ENCODE measurements at regions not wholly inside any gene's neighbourhood (a gene's known extent, or its start where the extent isn't known, plus 50 kb on each side); places are given as distances from the start of the nearest gene placed in this dataset.

GRCh38 chr20:59398537-59399205, 98.3 kb downstream of the EDN3 start:
- 0% methylated on average over 10 of the region's 12 CpGs for WGBS (ENCODE audit: insufficient coverage, low coverage, missing lambda C conversion rate)
- Histone ChIP-seq H3K79me2 (ENCODE audit: control insufficient read depth, insufficient read depth, low read length) (no peaks in the 10 kb centered on the region), H4K20me1 (replicated peaks; ENCODE audit: control insufficient read depth, insufficient read depth, low read length) (peaks cover 6% of the 10 kb centered on the region; the same call in 1 of the 2 replicates), H3K27ac (ENCODE audit: extremely low read depth, low read depth, low read length) (no peak overlapping the region), H3K36me3 (ENCODE audit: control insufficient read depth, insufficient read depth, low read length) (no peaks in the 10 kb centered on the region), H3K4me2 (ENCODE audit: insufficient read depth, low read length) (no peak overlapping the region), H3K9me3 (replicated peaks; ENCODE audit: control insufficient read depth, insufficient read depth, low read depth, low read length) (no peaks in the 10 kb centered on the region), H3K9me1 (ENCODE audit: control insufficient read depth, insufficient read depth, low read length) (no peaks in the 10 kb centered on the region), H3K27me3 (ENCODE audit: control insufficient read depth in 2 of 2, insufficient read depth in 2 of 2, low read length in 2 of 2) (peaks cover 0 to 41% of the 10 kb centered on the region in 2 experiments; a peak in 4 of 5 replicates), H3K4me3 (no peak overlapping the region), H2AFZ (ENCODE audit: low read depth, low read length) (no peak overlapping the region), H3K4me1 (replicated peaks in 1 of 2; ENCODE audit: control insufficient read depth in 2 of 2, insufficient read depth in 2 of 2, low read length in 2 of 2) (peaks cover 0 to 6% of the 10 kb centered on the region in 2 experiments; a peak in 2 of 5 replicates), H3K9ac (ENCODE audit: insufficient read depth in 1 of 2, low read depth in 2 of 2, low read length in 2 of 2) (no peak overlapping the region)
- FAIRE-seq (no peak), ATAC-seq (no peak), DNase-seq (ENCODE audit: extremely low read depth in 1 of 4, low spot score in 3 of 4) (no peak)
- BruUV-seq (replicated peaks), result no TSS peak
- in situ Hi-C loops (cut with MboI) (no loop called here), intact Hi-C loops (cut with micrococcal nuclease) (no loop called here)
- CTCF ChIA-PET (ENCODE audit: low intra/inter-chr PET ratio), result interaction anchor here (0.6 kb wide), 1 partner anchor 149 kb away, joined by 4 read pairs; no protein-coding TSS in a partner anchor
- TF ChIP-seq SRF (CRISPR knock-in tag; IDR thresholded peaks at IDR 0.05), result no peak
- no peak for TF ChIP-seq ZC3H4 (CRISPR knock-in tag; IDR thresholded peaks at IDR 0.05; ENCODE audit: borderline replicate concordance)
- TF ChIP-seq TCF3 (CRISPR knock-in tag; IDR thresholded peaks at IDR 0.05), result no peak
- TF ChIP-seq RBM15 (IDR thresholded peaks at IDR 0.05; ENCODE audit: insufficient read depth, low read length), result no peak
- TF ChIP-seq ZBTB7A (IDR thresholded peaks at IDR 0.05; ENCODE audit: borderline replicate concordance, control insufficient read depth, low read depth, low read length), result no peak
- TF ChIP-seq KDM1A (IDR thresholded peaks at IDR 0.05), result no peak
- no peak for TF ChIP-seq STAT6 (CRISPR knock-in tag; IDR thresholded peaks at IDR 0.05)
- TF ChIP-seq LEF1 (IDR thresholded peaks at IDR 0.05), result no peak
- no peak for TF ChIP-seq MYBL2 (IDR thresholded peaks at IDR 0.05; ENCODE audit: low read depth)
- TF ChIP-seq MYBL2 (CRISPR knock-in tag; IDR thresholded peaks at IDR 0.05; ENCODE audit: borderline replicate concordance), result no peak
- TF ChIP-seq ZKSCAN3 (CRISPR knock-in tag; IDR thresholded peaks at IDR 0.05), result no peak
- TF ChIP-seq BRF2 (IDR thresholded peaks at IDR 0.05; ENCODE audit: borderline replicate concordance, insufficient read depth, insufficient read length), result no peak
- POLR2A ChIA-PET, result interaction anchor here (0.6 to 0.7 kb wide), 2 partner anchors 213 to 257 kb away, joined by 3 read pairs; no protein-coding TSS in a partner anchor

Data from K562 (cell line).